Lower leg skin (tissue), 3 donors: ENCODE measurements at regions not wholly inside any gene's neighbourhood (a gene's known extent, or its start where the extent isn't known, plus 50 kb on each side); places are given as distances from the start of the nearest gene placed in this dataset.

ENCODE experiments used
- CTCF ChIP-seq, 3 donors: fragments of 450-650 bp; IDR thresholded peaks; one replicate each; pipeline ENCODE4 v1.5.1; 2016; ENCODE audit warnings: antibody characterized with exemption in 3 of 3, mild to moderate bottlenecking in 3 of 3, moderate library complexity in 2 of 3
- POLR2A ChIP-seq, 2 donors: fragments of 450-650 bp; IDR thresholded peaks; one replicate each; pipeline ENCODE4 v1.6.1; 2016 to 2017; ENCODE audit warnings: antibody characterized with exemption in 2 of 2, mild to moderate bottlenecking in 1 of 2, moderate library complexity in 1 of 2

- TF ChIP-seq POLR2A (IDR thresholded peaks at IDR 0.05) (no peak), CTCF (IDR thresholded peaks at IDR 0.05) (no peak)
Observed at GRCh38 chr12:63498239-63498638, 170.1 kb downstream of the DPY19L2 start.
